GM23338 (cell line): ENCODE measurements at regions not wholly inside any gene's neighbourhood (a gene's known extent, or its start where the extent isn't known, plus 50 kb on each side); places are given as distances from the start of the nearest gene placed in this dataset.

Experiments used
- EZH2phosphoT487 ChIP-seq: fragments of 200-600 bp; sonication (generic); IDR thresholded peaks from one replicate; pipeline ENCODE4 v1.8.1; 2018; ENCODE audit warnings: antibody characterized with exemption; ENCODE audit not compliant: unreplicated experiment
- POLR2AphosphoS5 ChIP-seq: IDR thresholded peaks from 2 replicates; pipeline ENCODE4 v1.6.1; 2016; ENCODE audit warnings: antibody characterized with exemption, low read depth
- ZNF331 ChIP-seq: fragments of 250-450 bp; sonication (Bioruptor Pico); IDR thresholded peaks from 2 replicates; pipeline ENCODE4 v1.5.0; 2020; ENCODE audit warnings: low read depth, mild to moderate bottlenecking, moderate library complexity
- TF ChIP-seq, protein P1 (sequence below): fragments of 250-450 bp; sonication (Bioruptor Pico); IDR thresholded peaks from 2 replicates; pipeline ENCODE4 v1.5.0; 2020; ENCODE audit warnings: mild to moderate bottlenecking, moderate library complexity
- TF ChIP-seq, protein P2 (sequence below): IDR thresholded peaks from 2 replicates; pipeline ENCODE4 v1.6.1; 2016; ENCODE audit warnings: antibody characterized with exemption
- TF ChIP-seq, protein P3 (sequence below), 2 experiments: fragments of 200-600 bp in 1 of 2; sonication (generic) in 1 of 2; conservative IDR thresholded peaks; 2 replicates each; pipeline versions ENCODE4 v1.5.1 to v1.6.1; 2016 to 2017; ENCODE audit warnings: antibody characterized with exemption in 2 of 2, low read depth in 2 of 2, mild to moderate bottlenecking in 2 of 2, moderate library complexity in 1 of 2

DNA sequence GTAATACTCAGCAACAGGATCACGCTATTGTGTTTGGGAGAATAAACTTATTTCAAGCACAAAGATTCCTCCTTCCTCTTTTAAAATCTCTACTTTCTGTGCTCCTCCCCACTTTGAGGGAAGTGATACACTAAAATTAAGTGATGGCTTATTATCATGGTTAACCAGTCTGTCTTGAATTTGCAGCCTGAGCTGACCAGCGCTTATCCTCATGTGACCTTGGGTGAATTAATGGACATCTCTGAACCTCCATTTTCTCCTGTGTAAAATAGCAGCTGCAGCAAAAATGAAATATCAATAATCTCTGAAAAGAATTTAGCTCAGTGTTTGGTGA lies 222.6 kb downstream of the BCAS1 start (continued):
- TF ChIP-seq, protein P1, sequence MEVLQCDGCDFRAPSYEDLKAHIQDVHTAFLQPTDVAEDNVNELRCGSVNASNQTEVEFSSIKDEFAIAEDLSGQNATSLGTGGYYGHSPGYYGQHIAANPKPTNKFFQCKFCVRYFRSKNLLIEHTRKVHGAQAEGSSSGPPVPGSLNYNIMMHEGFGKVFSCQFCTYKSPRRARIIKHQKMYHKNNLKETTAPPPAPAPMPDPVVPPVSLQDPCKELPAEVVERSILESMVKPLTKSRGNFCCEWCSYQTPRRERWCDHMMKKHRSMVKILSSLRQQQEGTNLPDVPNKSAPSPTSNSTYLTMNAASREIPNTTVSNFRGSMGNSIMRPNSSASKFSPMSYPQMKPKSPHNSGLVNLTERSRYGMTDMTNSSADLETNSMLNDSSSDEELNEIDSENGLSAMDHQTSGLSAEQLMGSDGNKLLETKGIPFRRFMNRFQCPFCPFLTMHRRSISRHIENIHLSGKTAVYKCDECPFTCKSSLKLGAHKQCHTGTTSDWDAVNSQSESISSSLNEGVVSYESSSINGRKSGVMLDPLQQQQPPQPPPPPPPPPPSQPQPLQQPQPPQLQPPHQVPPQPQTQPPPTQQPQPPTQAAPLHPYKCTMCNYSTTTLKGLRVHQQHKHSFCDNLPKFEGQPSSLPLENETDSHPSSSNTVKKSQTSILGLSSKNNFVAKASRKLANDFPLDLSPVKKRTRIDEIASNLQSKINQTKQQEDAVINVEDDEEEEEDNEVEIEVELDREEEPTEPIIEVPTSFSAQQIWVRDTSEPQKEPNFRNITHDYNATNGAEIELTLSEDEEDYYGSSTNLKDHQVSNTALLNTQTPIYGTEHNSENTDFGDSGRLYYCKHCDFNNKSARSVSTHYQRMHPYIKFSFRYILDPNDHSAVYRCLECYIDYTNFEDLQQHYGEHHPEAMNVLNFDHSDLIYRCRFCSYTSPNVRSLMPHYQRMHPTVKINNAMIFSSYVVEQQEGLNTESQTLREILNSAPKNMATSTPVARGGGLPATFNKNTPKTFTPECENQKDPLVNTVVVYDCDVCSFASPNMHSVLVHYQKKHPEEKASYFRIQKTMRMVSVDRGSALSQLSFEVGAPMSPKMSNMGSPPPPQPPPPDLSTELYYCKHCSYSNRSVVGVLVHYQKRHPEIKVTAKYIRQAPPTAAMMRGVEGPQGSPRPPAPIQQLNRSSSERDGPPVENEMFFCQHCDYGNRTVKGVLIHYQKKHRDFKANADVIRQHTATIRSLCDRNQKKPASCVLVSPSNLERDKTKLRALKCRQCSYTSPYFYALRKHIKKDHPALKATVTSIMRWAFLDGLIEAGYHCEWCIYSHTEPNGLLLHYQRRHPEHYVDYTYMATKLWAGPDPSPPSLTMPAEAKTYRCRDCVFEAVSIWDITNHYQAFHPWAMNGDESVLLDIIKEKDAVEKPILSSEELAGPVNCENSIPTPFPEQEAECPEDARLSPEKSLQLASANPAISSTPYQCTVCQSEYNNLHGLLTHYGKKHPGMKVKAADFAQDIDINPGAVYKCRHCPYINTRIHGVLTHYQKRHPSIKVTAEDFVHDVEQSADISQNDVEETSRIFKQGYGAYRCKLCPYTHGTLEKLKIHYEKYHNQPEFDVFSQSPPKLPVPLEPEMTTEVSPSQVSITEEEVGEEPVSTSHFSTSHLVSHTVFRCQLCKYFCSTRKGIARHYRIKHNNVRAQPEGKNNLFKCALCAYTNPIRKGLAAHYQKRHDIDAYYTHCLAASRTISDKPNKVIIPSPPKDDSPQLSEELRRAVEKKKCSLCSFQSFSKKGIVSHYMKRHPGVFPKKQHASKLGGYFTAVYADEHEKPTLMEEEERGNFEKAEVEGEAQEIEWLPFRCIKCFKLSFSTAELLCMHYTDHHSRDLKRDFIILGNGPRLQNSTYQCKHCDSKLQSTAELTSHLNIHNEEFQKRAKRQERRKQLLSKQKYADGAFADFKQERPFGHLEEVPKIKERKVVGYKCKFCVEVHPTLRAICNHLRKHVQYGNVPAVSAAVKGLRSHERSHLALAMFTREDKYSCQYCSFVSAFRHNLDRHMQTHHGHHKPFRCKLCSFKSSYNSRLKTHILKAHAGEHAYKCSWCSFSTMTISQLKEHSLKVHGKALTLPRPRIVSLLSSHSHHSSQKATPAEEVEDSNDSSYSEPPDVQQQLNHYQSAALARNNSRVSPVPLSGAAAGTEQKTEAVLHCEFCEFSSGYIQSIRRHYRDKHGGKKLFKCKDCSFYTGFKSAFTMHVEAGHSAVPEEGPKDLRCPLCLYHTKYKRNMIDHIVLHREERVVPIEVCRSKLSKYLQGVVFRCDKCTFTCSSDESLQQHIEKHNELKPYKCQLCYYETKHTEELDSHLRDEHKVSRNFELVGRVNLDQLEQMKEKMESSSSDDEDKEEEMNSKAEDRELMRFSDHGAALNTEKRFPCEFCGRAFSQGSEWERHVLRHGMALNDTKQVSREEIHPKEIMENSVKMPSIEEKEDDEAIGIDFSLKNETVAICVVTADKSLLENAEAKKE (CRISPR knock-in tag) = no peak
- TF ChIP-seq, protein P2, sequence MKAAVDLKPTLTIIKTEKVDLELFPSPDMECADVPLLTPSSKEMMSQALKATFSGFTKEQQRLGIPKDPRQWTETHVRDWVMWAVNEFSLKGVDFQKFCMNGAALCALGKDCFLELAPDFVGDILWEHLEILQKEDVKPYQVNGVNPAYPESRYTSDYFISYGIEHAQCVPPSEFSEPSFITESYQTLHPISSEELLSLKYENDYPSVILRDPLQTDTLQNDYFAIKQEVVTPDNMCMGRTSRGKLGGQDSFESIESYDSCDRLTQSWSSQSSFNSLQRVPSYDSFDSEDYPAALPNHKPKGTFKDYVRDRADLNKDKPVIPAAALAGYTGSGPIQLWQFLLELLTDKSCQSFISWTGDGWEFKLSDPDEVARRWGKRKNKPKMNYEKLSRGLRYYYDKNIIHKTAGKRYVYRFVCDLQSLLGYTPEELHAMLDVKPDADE = no peak
- TF ChIP-seq, protein P3, sequence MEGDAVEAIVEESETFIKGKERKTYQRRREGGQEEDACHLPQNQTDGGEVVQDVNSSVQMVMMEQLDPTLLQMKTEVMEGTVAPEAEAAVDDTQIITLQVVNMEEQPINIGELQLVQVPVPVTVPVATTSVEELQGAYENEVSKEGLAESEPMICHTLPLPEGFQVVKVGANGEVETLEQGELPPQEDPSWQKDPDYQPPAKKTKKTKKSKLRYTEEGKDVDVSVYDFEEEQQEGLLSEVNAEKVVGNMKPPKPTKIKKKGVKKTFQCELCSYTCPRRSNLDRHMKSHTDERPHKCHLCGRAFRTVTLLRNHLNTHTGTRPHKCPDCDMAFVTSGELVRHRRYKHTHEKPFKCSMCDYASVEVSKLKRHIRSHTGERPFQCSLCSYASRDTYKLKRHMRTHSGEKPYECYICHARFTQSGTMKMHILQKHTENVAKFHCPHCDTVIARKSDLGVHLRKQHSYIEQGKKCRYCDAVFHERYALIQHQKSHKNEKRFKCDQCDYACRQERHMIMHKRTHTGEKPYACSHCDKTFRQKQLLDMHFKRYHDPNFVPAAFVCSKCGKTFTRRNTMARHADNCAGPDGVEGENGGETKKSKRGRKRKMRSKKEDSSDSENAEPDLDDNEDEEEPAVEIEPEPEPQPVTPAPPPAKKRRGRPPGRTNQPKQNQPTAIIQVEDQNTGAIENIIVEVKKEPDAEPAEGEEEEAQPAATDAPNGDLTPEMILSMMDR (conservative IDR thresholded peaks at IDR 0.05; ENCODE audit: low read depth in 2 of 2) = no peak
- no peak for TF ChIP-seq EZH2phosphoT487
- no peak for TF ChIP-seq POLR2AphosphoS5
- no peak for TF ChIP-seq ZNF331 (CRISPR knock-in tag)
